ENCODE measurements at regions not wholly inside any gene's neighbourhood (a gene's known extent, or its start where the extent isn't known, plus 50 kb on each side); places are given as distances from the start of the nearest gene placed in this dataset.

DNA sequence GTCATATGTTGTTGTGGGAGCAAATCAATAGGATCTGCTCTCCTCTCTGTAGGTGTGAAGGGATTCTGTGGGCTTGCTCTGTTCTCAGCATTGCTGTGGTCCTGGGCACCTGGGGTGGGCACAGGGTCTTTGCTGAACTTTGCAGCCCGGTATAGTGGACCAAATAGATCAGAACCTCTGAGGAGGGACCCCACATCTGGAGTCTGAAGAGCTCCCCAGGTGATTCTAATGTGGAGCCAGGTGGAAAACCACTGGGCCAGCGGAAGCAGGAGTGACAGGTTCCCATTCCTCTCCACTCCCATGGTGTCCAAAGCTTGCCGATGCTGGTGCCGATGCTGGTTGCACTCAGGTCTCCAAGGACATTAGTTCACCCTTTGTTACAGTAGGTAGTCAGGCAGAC is 257.2 kb downstream of the GLRX3 start:
- TF ChIP-seq CTCF (IDR thresholded peaks at IDR 0.05; ENCODE audit: low read length): no peak
- TF ChIP-seq EZH2 (IDR thresholded peaks at IDR 0.05; ENCODE audit: borderline replicate concordance, low read length): no peak
